SK-N-SH treated with all-trans-retinoic acid at 6 μM for 48 hours (cell line): ENCODE measurements at regions not wholly inside any gene's neighbourhood (a gene's known extent, or its start where the extent isn't known, plus 50 kb on each side); places are given as distances from the start of the nearest gene placed in this dataset.
"Not testable (repeated sequence)": the region's sequence is repeated elsewhere in the genome, so short reads cannot be mapped to it uniquely, and the experiment has no call there.

Experiments
- ATAC-seq: fragments of 200-7000 bp; cut with Tn5 transposase; 3 replicates; pipeline ENCODE4 v1.9.1; 2020; ENCODE audit warnings: mild to moderate bottlenecking, moderate library complexity
- ARNTL ChIP-seq: fragments of 450-650 bp; formaldehyde crosslinking; IDR thresholded peaks from 2 replicates; pipeline ENCODE4 v1.5.0; 2020; ENCODE audit warnings: low read depth, mild to moderate bottlenecking, moderate library complexity, borderline replicate concordance
- BACH2 ChIP-seq: fragments of 250-450 bp; sonication (Bioruptor Pico); IDR thresholded peaks from 2 replicates; pipeline ENCODE4 v1.9.0; 2021; ENCODE audit warnings: mild to moderate bottlenecking, borderline replicate concordance
- CREB5 ChIP-seq: fragments of 250-450 bp; sonication (Bioruptor Pico); IDR thresholded peaks from 2 replicates; pipeline ENCODE4 v1.5.1; 2020; ENCODE audit warnings: low read depth, mild to moderate bottlenecking, moderate library complexity
- CSDC2 ChIP-seq: fragments of 250-450 bp; sonication (Bioruptor Pico); IDR thresholded peaks from 2 replicates; pipeline ENCODE4 v1.5.0; 2020; ENCODE audit warnings: mild to moderate bottlenecking, moderate library complexity
- CSRNP3 ChIP-seq: fragments of 250-450 bp; sonication (Bioruptor Pico); IDR thresholded peaks from 2 replicates; pipeline ENCODE4 v1.5.1; 2021; ENCODE audit warnings: mild to moderate bottlenecking, moderate library complexity
- GLIS3 ChIP-seq: fragments of 250-450 bp; sonication (Bioruptor Pico); IDR thresholded peaks from 2 replicates; pipeline ENCODE4 v1.5.0; 2020; ENCODE audit warnings: mild to moderate bottlenecking, moderate library complexity
- ISL1 ChIP-seq: fragments of 250-450 bp; sonication (Bioruptor Pico); IDR thresholded peaks from 2 replicates; pipeline ENCODE4 v2.1.2; 2022; ENCODE audit warnings: mild to moderate bottlenecking, moderate library complexity
- PATZ1 ChIP-seq: fragments of 250-450 bp; sonication (Bioruptor Pico); IDR thresholded peaks from 2 replicates; pipeline ENCODE4 v1.8.0; 2020; ENCODE audit warnings: mild to moderate bottlenecking, moderate library complexity, borderline replicate concordance
- POU6F1 ChIP-seq: fragments of 250-450 bp; sonication (Bioruptor Pico); IDR thresholded peaks from 2 replicates; pipeline ENCODE4 v1.8.0; 2021; ENCODE audit warnings: low read depth, mild to moderate bottlenecking, moderate library complexity, borderline replicate concordance
- PPARA ChIP-seq: fragments of 250-450 bp; sonication (Bioruptor Pico); IDR thresholded peaks from 2 replicates; pipeline ENCODE4 v1.5.0; 2020; ENCODE audit warnings: mild to moderate bottlenecking, borderline replicate concordance
- RARB ChIP-seq: fragments of 250-450 bp; sonication (Bioruptor Pico); IDR thresholded peaks from 2 replicates; pipeline ENCODE4 v1.8.0; 2021; ENCODE audit warnings: mild to moderate bottlenecking, moderate library complexity
- SNAI2 ChIP-seq: fragments of 250-450 bp; sonication (Bioruptor Pico); IDR thresholded peaks from 2 replicates; pipeline ENCODE4 v1.5.0; 2020; ENCODE audit warnings: mild to moderate bottlenecking, moderate library complexity
- TOX ChIP-seq: fragments of 250-450 bp; sonication (Bioruptor Pico); IDR thresholded peaks from 2 replicates; pipeline ENCODE4 v1.8.0; 2021; ENCODE audit warnings: mild to moderate bottlenecking, moderate library complexity, borderline replicate concordance
- TSHZ2 ChIP-seq: fragments of 250-450 bp; sonication (Bioruptor Pico); IDR thresholded peaks from 2 replicates; pipeline ENCODE4 v1.5.0; 2020; ENCODE audit warnings: mild to moderate bottlenecking, moderate library complexity
- ZC3H10 ChIP-seq: fragments of 250-450 bp; sonication (Bioruptor Pico); IDR thresholded peaks from 2 replicates; pipeline ENCODE4 v1.5.1; 2021; ENCODE audit warnings: mild to moderate bottlenecking, moderate library complexity
- ZNF565 ChIP-seq: fragments of 450-650 bp; formaldehyde crosslinking; conservative IDR thresholded peaks from 2 replicates; pipeline ENCODE4 v1.5.0; 2020; ENCODE audit warnings: low read depth, mild to moderate bottlenecking, moderate library complexity
- ZNF70 ChIP-seq: fragments of 450-650 bp; formaldehyde crosslinking; IDR thresholded peaks from 2 replicates; pipeline ENCODE4 v1.5.0; 2020; ENCODE audit warnings: mild to moderate bottlenecking, moderate library complexity
- ZNF8 ChIP-seq: fragments of 450-650 bp; formaldehyde crosslinking; IDR thresholded peaks from 2 replicates; pipeline ENCODE4 v1.5.0; 2020; ENCODE audit warnings: mild to moderate bottlenecking, moderate library complexity

- peak; percentile 59 for TF ChIP-seq ISL1 (CRISPR knock-in tag)
- not testable (repeated sequence) for ATAC-seq
These were observed 324.7 kb upstream of the LMCD1 start for GRCh38 chr3:8176759-8177483.

GRCh38 chr3:8178516-8178915 is 323.1 kb upstream of the LMCD1 start:
- ATAC-seq: not testable (repeated sequence)

GRCh38 chr3:8182904-8183303 is 318.7 kb upstream of the LMCD1 start:
- TF ChIP-seq ZNF8 (no peak), ISL1 (CRISPR knock-in tag) (no peak), PATZ1 (no peak), CREB5 (CRISPR knock-in tag) (no peak), ZC3H10 (CRISPR knock-in tag) (no peak), CSDC2 (CRISPR knock-in tag) (no peak), CSRNP3 (CRISPR knock-in tag) (no peak)
- TF ChIP-seq, all 23 proteins: peak for 0
- ATAC-seq: no peak

- TF ChIP-seq ZNF70 (CRISPR knock-in tag) (no peak), ZNF565 (CRISPR knock-in tag) (no peak)
These were observed 318.0 kb upstream of the LMCD1 start for GRCh38 chr3:8183627-8184026.

GRCh38 chr3:8186213-8186612 is 315.4 kb upstream of the LMCD1 start:
- ATAC-seq: no peak
- TF ChIP-seq BACH2 (CRISPR knock-in tag) (no peak), RARB (CRISPR knock-in tag) (no peak), ZNF8 (no peak), GLIS3 (no peak), ZNF565 (CRISPR knock-in tag) (no peak), PPARA (no peak), CSRNP3 (CRISPR knock-in tag) (no peak), SNAI2 (CRISPR knock-in tag) (no peak), POU6F1 (CRISPR knock-in tag) (no peak), TSHZ2 (CRISPR knock-in tag) (no peak), ISL1 (CRISPR knock-in tag) (no peak), TOX (no peak), ARNTL (no peak)
- TF ChIP-seq, all 23 proteins: peak for 0

More at GRCh38 chr3:8183627-8184026, 318.0 kb upstream of the LMCD1 start:
- no peak for ATAC-seq
